ENCODE measurements at regions not wholly inside any gene's neighbourhood (a gene's known extent, or its start where the extent isn't known, plus 50 kb on each side); places are given as distances from the start of the nearest gene placed in this dataset.

- TF ChIP-seq, protein P1, sequence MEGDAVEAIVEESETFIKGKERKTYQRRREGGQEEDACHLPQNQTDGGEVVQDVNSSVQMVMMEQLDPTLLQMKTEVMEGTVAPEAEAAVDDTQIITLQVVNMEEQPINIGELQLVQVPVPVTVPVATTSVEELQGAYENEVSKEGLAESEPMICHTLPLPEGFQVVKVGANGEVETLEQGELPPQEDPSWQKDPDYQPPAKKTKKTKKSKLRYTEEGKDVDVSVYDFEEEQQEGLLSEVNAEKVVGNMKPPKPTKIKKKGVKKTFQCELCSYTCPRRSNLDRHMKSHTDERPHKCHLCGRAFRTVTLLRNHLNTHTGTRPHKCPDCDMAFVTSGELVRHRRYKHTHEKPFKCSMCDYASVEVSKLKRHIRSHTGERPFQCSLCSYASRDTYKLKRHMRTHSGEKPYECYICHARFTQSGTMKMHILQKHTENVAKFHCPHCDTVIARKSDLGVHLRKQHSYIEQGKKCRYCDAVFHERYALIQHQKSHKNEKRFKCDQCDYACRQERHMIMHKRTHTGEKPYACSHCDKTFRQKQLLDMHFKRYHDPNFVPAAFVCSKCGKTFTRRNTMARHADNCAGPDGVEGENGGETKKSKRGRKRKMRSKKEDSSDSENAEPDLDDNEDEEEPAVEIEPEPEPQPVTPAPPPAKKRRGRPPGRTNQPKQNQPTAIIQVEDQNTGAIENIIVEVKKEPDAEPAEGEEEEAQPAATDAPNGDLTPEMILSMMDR (IDR thresholded peaks at IDR 0.05; ENCODE audit: borderline replicate concordance, insufficient read depth, low read depth, low read length): no peak
- H3K4me3 ChIP-seq (ENCODE audit: low read depth, low read length): no peak overlapping the region
These were observed 132.5 kb downstream of the NOC3L start for GRCh38 chr10:94230134-94230785.

- TF ChIP-seq, protein P1 (IDR thresholded peaks at IDR 0.05; ENCODE audit: borderline replicate concordance, insufficient read depth, low read depth, low read length): no peak
- no peak overlapping the region for H3K4me3 ChIP-seq (ENCODE audit: low read depth, low read length)
These were observed 129.9 kb downstream of the NOC3L start for GRCh38 chr10:94232711-94233383.

DNA sequence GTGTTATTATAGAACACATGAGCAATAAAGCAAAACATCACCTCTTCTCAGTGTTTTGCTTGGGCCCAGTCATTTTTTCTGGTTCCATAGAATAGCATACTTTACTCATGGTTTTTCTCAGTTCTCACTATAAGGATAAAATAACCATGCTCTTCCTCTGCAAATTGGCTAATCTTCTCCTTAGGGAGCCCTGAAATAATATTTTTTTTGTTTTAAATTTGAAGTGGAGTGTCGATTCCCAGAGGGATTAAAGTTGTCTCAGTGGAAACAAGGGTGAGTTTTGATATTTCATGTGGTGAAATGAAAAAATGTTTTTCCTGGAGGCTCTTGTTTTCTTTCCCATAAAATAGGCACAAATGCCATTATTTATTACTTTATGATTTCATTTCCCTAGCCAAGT, 127.3 kb downstream of the NOC3L start:
- H3K4me3 ChIP-seq (ENCODE audit: low read depth, low read length): no peak overlapping the region
- TF ChIP-seq, protein P1 (IDR thresholded peaks at IDR 0.05; ENCODE audit: borderline replicate concordance, insufficient read depth, low read depth, low read length): no peak

- TF ChIP-seq, protein P1 (IDR thresholded peaks at IDR 0.05; ENCODE audit: borderline replicate concordance, insufficient read depth, low read depth, low read length): no peak
- no peak overlapping the region for H3K4me3 ChIP-seq (ENCODE audit: low read depth, low read length)
These were observed 124.6 kb downstream of the NOC3L start for GRCh38 chr10:94238006-94238617.

DNA sequence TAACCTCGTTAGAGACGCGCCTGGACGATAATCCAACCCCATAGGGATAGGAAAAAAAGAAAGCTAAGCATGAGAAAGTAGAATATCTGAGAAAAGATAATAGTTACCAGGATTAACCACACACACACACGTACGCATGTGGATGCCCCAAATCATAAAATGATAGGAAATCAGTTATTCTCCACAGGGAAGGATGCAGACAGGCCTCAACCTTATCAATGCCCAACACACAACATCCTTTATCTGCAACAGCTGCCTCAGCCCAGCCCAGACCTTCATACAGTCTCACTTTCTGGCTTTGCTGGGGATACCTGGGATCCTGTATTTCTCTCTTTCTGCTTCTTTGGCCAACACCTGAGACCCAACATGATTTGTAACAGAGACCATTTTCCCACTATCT, 123.0 kb downstream of the NOC3L start:
- H3K4me3 ChIP-seq (ENCODE audit: low read depth, low read length): no peak overlapping the region
- TF ChIP-seq, protein P1 (IDR thresholded peaks at IDR 0.05; ENCODE audit: borderline replicate concordance, insufficient read depth, low read depth, low read length): no peak

DNA sequence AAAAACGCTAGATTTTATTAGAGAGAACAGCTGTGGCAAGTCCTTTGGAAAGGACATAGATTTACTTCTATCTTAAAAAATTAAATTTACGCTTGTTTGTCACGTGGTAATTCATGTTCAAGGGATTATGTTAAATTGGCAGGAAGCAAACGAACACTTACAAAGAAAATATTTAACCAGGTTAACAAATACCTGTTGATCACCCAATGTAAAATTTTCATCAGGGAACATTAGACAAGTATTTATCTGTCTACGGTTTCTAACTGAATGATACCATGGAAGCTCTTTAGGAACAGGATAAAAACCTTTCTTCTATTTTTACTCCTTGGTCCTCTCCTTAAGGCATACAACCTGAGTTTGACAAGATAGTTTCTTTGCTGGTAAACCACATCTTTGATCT, 122.2 kb downstream of the NOC3L start:
- TF ChIP-seq, protein P1 (IDR thresholded peaks at IDR 0.05; ENCODE audit: borderline replicate concordance, insufficient read depth, low read depth, low read length): no peak
- H3K4me3 ChIP-seq (ENCODE audit: low read depth, low read length): no peak overlapping the region
